Pons (tissue), 1 donor: ENCODE measurements at regions not wholly inside any gene's neighbourhood (a gene's known extent, or its start where the extent isn't known, plus 50 kb on each side); places are given as distances from the start of the nearest gene placed in this dataset.

Experiments
- DNase-seq: peaks from one replicate; pipeline ENCODE4 v3.0.0-alpha.2; 2016; ENCODE audit warnings: low spot score

GRCh38 chr3:40753291-40753770 lies 228.6 kb downstream of the ZNF621 start:
- DNase-seq: no peak

GRCh38 chr3:40753951-40754350 lies 229.2 kb downstream of the ZNF621 start:
- peak; percentile 9 for DNase-seq

- DNase-seq: no peak
Measured at GRCh38 chr3:40754994-40755393, 230.2 kb downstream of the ZNF621 start.

GRCh38 chr3:40756500-40756899 lies 231.7 kb downstream of the ZNF621 start:
- no peak for DNase-seq

- DNase-seq: peak; percentile 35
Measured at GRCh38 chr3:40762771-40763170, 238.0 kb downstream of the ZNF621 start.

GRCh38 chr3:40763807-40764206 lies 239.0 kb downstream of the ZNF621 start:
- DNase-seq: no peak

- no peak for DNase-seq
Measured at GRCh38 chr3:40764747-40765146, 240.0 kb downstream of the ZNF621 start.

- no peak for DNase-seq
Measured at GRCh38 chr3:40765884-40766283, 241.1 kb downstream of the ZNF621 start.

- no peak for DNase-seq
Measured at GRCh38 chr3:40766396-40766795, 241.6 kb downstream of the ZNF621 start.

- DNase-seq: no peak
Measured at GRCh38 chr3:40768046-40768445, 243.3 kb downstream of the ZNF621 start.

GRCh38 chr3:40768536-40768935 lies 243.8 kb downstream of the ZNF621 start:
- DNase-seq: no peak

GRCh38 chr3:40770061-40770460 lies 245.3 kb downstream of the ZNF621 start:
- peak; percentile 62 for DNase-seq

- DNase-seq: peak; percentile 22
Measured at GRCh38 chr3:40771112-40771511, 246.4 kb downstream of the ZNF621 start.

- DNase-seq: no peak
Measured at GRCh38 chr3:40779039-40779438, 254.3 kb downstream of the ZNF621 start.

- DNase-seq: peak; percentile 90
Measured at GRCh38 chr3:40780291-40780924, 255.6 kb downstream of the ZNF621 start.

GRCh38 chr3:40780925-40781406 lies 256.2 kb downstream of the ZNF621 start:
- DNase-seq: peak; percentile 34

GRCh38 chr3:40782111-40782721 lies 257.5 kb downstream of the ZNF621 start:
- no peak for DNase-seq

GRCh38 chr3:40790746-40791145 lies 266.0 kb downstream of the ZNF621 start:
- no peak for DNase-seq

GRCh38 chr3:40793730-40794129 lies 269.0 kb downstream of the ZNF621 start:
- no peak for DNase-seq

- no peak for DNase-seq
Measured at GRCh38 chr3:40800343-40800742, 275.6 kb downstream of the ZNF621 start.

GRCh38 chr3:40801284-40801741 lies 276.6 kb downstream of the ZNF621 start:
- no peak for DNase-seq

- no peak for DNase-seq
Measured at GRCh38 chr3:40803311-40803710, 278.6 kb downstream of the ZNF621 start.

GRCh38 chr3:40805456-40805855 lies 280.7 kb downstream of the ZNF621 start:
- no peak for DNase-seq

GRCh38 chr3:40810813-40811212 lies 286.1 kb downstream of the ZNF621 start:
- DNase-seq: no peak
